AML-193 (cell line): ENCODE measurements at regions not wholly inside any gene's neighbourhood (a gene's known extent, or its start where the extent isn't known, plus 50 kb on each side); places are given as distances from the start of the nearest gene placed in this dataset.
"Not testable (repeated sequence)": the region's sequence is repeated elsewhere in the genome, so short reads cannot be mapped to it uniquely, and the experiment has no call there.

Experiments
- DNase-seq, 2 experiments: peaks; one replicate each; lab custom pipeline; 2025; lab: John Stamatoyannopoulos, UW

DNA sequence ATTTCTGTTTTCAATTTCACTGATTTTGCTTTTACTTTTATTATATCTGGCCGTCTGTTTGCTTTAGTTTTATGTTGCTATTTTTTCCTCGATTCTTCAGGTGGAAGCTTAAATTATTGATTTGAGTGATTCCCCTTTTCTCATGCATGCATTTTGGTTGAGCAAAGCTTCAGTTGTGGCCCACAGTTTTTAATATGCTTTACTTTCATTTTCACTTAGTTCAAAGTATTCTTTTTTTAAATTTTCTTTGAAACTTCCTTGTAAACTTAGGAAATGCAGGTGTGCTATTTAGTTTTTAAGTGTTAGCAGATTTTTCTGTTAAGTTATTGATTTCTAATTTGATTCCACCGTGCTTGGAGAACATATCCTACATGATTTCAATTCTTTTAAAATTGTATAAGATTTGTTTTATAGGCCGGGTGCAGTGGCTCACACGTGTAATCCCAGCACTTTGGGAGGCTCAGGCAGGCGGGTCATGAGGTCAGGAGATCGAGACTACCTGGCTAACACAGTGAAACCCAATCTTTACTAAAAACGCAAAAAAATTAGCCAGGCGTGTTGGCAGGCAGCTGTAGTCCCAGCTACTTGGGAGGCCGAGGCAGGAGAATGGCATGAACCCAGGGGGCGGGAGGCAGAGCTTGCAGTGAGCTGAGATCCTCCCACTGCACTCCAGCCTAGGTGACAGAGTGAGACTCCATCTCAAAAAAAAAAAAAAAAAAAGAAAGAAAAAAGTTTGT lies 531.2 kb downstream of the KIF2B start:
- DNase-seq, result no peak

DNA sequence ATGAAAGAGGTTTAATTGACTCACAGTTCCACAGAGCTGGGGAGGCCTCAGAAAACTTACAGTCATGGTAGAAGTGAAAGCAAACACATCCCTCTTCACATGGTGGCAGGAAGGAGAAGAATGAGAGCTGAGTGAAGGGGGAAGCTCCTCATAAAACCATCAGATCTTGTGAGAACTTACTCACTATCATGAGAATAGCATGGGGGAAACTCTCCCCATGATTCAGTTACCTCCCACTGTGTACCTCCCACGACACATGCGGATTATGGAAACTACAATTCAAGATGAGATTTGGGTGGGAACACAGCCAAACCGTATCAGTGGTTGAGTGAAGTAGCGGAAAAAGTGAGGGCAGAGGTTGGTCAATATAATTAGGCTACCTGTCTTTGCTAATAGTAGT lies 538.3 kb downstream of the KIF2B start:
- DNase-seq, result not testable (repeated sequence)

DNA sequence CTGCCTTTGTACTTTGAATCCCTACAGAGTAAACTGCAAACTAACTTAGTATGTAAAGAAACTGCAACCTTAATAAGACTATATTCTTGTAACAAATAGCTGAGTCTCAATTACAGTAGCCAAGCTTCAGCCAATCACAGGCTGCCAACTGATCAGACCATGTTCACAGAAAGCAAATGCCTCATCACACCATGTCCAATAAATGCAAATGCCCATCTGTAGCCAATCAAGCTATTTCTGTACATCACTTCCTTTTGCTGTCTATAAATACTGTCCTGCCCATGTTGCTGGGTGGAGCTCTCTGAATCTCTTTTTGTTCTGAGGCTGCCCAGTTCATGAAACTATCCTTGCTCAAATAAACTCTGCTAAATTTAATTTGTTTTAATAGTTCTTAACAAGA lies 531.7 kb upstream of the TOM1L1 start:
- DNase-seq, result no peak

DNA sequence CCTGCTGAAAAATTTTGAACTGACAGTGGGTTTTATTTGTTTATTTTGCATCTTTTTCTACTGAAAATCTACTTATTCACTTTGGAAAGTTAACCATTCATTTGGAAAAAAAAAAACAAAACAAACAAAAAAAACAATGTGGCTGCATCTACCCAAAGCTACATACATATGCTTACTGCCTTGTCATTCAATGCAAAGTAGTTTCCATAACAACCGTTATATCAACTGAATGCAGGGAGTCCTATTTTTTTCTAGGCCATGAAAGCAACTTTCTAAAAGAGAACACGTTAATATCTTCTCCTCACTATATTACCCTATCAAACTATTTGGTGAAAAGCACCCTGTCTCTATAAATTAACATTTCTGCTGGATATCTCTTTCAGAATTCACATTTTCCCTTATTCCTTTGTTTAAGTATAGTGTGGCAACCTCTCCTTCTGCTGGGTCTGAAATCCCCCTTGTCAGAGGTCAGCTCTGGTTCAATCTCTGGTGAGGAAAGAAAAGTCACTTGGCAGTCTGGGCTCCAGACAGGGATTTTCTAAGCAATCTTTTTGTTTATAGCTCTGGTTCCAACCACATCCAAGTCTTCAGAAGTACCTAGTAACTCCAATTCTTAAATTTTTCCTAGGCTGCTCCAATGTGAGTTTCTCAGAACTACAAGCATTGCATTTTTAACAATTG lies 528.4 kb upstream of the TOM1L1 start:
- DNase-seq, result no peak

DNA sequence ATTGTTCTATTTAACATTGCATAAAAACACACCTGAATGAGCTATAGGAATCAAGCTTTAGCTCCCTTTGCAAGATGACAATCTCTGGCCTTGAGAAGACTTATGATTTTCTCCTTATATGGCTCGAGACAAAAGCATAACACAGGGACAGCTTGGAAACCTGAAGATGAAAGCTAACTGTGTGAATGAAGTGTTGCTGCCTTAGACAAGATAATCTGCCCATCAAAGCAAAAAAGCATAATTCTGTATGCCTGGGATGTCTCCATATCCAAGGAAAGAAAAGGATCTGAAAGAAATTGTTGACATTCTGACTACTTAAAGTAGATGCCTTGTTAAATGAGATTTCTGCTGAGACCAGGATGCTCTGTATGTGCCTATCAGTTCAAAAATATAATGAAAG lies 526.7 kb upstream of the TOM1L1 start:
- no peak for DNase-seq

DNA sequence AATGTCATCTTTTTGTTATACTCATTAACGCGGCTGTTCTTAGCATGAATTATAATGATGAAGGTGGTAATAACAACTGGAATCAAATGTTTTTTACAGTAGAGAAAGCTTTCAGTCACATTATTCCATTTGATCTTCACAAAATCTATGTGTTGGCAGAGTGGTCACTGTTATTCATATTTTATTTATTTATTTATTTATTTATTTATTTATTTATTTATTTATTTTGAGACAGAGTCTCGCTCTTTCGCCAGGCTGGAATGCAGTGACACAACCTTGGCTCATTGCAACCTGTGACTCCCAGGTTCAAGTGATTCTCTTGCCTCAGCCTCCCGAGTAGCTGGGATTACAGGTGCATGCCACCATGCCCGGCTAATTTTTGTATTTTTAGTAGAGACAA lies 524.2 kb upstream of the TOM1L1 start:
- not testable (repeated sequence) for DNase-seq

DNA sequence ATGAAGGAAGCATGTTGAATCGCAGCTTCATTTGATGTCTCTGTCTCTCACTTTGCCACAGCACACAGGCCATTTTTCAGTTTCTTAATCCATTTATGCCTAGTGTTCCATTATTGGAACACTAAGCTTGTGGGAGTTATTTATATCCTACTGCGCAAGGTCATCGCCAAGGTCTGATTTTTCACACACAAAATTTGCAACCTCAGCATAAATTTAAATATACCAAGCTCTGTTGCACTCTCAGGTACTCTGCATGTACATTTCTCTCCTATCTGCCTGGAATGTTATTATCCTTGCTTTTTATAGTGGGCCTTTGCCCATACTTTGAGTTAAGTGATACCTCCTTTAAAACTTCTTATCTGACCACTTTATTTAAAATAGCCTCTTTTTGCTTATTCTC lies 519.2 kb upstream of the TOM1L1 start:
- no peak for DNase-seq

DNA sequence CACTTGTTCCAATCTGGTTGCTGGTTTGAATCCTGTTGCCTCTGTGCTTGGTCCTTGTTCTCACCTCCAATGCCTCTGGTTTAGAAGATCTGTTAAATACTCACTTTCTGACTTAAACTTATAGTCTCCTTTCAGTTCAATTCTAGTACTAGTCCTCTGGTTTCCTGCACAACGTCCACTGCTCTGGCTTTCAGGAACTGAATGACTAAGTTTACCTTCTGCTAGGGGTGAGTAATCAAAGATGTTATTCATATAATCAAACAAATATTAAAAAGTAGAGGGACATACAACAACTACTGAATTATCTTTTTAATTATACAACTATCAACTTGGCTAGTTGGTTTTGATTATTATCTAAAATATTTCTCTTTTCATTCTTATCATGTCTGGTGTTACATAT lies 496.4 kb upstream of the TOM1L1 start:
- no peak for DNase-seq

DNA sequence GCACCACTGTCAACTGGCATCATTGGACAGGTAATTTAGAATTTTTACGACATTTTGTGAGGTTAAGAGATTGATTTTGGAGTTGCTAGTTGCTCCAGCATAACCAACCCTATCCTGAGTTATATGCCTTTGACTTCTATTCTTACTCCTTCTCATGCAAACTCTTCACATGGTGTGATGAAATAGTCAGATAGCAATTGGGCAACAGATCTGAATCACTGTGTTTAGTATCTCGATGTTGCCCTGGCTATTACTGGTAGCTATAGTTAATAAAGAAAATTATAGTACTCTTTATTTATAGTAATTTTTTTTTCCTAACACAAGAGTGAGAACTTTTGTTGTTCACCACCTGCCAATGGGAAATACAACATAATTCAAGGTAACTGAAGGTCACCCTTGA lies 494.8 kb upstream of the TOM1L1 start:
- no peak for DNase-seq

DNA sequence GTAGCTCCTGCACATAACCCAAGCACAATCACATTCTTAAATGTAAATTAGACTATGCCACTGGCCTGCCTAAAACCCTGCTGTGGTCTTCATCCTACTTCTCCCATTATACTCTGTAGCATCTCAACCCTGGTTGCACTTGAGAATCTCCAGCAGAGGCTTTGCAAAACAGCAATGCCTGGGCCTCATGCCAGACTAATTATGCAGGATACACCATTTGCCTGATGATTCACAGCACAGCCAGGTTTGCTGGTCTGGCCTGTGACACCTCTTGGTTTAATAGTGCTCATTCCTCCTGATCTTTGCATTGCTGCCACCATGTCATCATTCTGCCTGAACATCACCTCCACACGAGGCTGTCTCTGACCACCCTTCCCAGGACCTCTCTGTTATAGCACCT lies 491.9 kb upstream of the TOM1L1 start:
- no peak for DNase-seq

DNA sequence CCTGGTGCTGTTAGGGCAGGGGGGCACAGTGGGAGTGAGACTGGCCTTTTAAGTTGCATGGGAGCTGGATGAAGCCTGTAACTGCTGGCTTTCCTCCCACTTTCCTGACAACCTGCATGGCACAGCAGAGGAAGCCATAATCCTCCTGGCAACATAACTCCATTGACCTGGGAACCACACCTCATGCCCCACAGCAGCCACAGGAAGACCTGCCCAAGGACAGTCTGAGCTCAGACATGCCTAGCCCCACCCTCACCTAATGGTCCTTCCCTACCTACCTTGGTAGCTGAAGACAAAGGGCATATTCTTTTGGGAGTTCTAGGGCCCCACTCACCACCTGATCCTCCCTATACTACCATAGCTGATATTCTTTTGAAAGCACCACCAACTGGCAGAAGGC lies 482.2 kb upstream of the TOM1L1 start:
- DNase-seq, result no peak

DNA sequence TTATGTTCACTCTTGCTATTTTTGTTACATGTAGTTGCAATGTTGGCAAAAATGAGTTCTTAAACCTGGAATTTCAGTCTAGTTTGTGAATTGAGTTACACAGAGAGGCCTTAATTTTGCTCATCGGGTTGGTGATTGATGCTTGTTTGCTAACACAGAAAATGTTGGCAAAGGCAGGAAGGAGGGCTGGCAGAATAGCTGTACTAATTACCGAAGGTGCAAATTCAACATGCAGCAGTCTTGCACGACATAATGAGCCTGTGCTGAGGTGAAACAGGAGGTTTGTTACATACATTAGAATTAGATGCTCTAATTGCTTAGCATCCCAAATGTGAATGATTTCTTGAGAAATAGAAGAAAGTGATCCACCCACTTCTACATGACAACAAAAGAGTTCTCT lies 475.0 kb upstream of the TOM1L1 start:
- no peak for DNase-seq

DNA sequence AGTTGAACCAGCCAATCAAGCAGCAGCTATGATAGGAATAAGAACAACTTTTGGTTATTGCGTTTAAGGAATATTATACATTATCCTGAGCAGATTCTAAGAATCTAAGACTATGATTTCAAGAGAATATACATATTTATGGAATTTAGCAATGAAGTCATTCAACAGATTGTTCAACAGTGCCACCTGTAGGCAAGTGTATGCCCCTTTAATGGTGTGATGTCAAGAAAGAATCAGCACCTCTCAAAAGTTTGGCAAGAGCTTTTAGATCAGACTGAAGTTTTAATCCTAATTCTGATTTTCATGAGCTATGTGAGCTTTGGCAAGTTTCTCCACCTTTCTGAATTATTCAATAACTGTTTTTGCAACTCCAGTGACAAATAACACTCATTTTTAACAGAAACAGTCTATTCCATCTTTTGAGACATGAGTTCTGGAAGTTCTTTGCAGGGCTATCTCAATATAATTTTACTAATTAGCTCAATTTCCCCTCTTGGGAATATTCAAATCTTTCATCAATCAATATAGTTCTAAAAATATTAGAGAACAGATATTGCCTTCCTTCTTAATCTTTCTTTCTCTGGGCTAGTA lies 474.3 kb upstream of the TOM1L1 start:
- peak; percentile 13 to 16 for DNase-seq

DNA sequence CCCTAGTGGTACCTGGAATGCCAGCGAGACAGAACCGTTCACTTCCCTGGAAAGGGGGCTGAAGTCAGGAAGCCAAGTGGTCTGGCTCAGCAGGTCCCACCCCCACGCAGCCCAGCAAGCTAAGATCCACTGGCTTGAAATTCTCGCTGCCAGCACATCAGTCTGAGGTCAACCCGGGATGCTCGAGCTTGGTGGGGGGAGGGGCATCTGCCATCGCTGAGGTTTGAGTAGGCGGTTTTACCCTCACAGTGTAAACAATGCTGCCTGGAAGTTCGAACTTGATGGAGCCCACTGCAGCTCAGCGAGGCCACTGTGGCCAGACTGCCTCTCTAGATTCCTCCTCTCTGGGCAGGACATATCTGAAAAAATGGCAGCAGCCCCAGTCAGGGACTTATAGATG lies 464.7 kb upstream of the TOM1L1 start:
- DNase-seq, result no peak

DNA sequence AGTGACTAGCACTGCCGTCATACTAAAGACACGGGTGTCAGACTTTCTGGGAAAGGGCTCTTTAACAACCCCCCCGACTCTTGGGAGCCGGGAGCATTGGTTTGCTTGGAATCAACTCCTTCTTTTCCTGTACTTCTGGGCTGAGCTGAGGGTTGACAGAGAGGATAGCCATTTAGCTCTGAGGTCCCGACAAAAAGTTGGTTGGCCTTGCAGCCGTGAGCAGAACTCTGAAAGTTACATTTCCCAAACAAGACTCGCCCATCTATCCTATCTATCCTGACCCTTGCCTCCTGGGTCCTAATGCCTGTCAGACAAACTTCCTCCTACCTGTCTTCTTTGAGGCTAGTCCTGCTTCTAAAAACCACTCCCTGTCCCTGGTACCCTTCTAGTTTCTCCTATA lies 460.8 kb upstream of the TOM1L1 start:
- DNase-seq, result no peak

DNA sequence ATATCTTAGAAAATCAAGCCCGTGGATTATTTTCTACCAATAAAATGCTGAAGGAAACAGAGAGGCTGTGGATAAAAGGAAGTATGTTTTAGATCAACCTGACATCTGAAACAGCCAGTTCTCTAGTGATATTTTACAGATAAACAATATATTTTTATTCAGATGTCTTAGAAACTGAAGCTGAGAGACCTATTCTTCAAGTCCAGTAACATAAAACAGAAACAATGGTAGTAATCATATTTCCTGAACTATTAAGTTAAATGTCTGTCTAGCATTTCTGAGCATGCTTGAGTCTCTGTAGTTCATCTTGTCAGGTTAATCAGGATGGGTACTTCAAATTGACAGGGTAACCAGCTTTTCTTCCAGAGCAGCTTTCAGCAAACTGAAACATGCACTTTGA lies 449.6 kb upstream of the TOM1L1 start:
- no peak for DNase-seq

DNA sequence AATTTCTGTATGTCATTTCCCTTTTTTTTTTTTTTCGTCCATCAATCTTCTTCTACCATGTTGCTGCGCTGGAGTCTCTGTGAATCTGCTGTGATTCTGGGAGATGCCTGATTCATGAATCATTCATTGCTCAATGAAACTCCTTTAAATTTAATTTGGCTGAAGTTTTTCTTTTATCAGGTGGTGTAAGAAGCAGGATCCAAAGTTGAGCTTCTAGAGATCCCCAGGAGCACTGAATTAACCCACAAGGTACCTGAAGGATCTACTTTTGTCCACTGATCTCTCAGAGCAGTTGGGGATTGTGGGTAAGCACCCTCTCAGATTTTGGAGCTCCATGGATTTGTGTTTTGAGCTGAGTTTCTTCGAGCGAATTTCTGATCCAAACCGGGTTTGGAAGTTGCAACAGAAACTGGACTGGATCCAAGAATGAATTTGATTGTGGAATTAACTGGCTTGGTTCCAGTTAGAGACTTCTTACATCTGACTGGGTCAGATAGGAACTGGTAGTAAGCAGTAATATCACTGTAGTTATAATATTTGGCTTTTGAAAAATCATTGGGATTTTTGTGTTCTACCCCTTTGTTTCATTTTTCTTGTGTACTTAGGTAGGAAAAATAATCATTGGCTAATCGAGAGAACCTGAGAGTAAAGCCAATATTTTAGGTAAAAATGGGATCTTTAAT lies 447.8 kb upstream of the TOM1L1 start:
- DNase-seq, result no peak

DNA sequence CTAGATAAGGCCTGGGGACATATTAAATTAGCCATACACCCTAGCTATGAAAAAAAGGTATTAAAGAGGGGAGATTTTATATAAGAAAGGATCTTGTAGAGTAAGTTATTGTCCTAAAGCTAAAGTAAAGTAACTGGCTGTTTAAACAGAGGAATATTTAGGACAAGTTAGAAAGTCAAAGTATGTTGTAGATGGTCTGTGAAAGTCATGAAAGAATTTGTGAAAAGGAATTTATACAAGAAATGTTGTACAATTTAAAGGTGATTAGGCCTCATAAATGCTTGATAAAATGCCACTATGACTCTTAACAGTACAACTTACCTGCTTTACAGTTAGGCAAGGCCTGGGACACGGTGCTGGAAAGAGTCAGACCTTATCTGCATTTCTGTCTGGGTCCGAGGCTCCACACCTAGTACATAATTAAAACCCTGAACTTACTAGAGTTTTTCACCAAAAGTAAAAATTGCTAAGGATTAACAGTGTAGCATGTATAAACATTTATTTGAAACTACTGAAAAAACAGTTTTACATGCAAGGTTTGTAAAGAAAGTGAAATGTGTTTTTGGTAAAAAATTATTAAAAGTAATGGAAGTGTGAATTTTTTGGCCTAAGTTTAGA lies 445.3 kb upstream of the TOM1L1 start:
- no peak for DNase-seq

DNA sequence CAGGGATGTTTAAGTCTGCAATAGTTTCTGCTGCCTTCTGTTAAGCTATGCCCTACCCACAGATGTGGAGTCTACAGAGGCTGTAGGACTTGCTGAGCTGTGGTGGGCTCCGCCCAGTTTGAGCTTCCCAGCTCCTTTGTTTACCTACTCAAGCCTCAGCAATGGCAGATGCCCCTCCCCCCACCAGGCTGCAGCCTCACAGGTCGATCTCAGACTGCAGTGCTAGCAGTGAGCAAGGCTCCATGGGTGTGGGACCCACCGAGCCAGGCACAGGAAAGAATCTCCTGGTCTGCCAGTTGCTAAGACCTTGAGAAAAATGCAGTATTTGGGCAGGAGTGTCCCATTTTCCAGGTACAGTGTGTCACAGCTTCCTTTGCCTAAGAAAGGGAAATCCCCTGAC lies 435.2 kb upstream of the TOM1L1 start:
- not testable (repeated sequence) for DNase-seq

DNA sequence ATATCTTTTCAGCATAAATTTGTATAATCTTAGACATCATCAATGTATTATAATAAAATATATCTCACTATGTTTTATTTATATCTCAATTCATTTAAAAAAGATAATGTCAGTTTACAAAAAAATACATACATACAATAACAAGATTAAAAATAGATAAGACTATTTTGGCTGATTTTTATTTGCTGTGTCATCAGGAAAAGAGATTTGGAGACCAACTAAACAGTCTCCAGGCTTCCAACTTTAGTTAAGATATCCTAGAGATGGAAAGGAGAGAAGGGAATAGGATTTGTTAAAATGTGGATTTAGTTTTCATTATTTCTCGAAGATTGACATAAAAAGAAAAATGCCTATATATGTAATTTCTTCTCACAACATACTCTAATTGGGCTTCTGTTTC lies 433.8 kb upstream of the TOM1L1 start:
- DNase-seq, result no peak

DNA sequence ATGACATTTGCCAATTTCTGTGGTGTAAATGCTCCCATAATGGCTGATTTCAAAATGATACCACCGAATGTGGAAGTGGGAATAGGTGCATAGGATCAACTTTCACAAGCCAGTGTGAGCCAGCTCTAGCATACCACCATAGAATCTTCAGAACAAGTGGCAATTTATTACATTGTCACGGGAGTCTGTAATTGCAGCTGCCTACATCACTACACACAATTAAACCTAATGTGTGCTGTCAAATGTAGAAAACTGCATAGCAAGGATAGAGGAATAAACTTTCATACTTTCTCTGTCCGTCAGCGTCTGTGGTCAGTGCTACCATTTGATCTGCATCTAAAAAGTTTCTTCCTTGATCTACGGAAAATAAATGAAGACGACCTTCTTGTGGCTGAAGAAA lies 417.8 kb upstream of the TOM1L1 start:
- no peak for DNase-seq

DNA sequence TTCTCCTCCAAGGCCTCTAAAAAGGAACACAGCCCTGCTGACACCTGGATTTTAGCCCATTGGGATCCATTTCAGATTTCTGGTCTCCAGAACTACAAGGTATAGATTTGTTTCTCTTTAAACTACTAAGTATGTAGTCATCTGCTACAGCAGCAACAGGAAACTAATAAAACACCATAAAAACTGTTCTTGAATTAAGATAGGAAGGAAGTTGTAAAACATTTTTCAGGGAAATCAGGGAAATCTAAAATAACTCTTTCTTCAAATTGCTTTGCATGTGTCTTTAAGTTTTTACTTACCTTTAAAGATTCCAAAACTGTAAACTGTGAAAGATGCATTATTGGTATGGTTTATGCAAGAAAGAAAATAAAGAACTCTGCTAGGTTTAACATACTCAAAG lies 407.0 kb upstream of the TOM1L1 start:
- DNase-seq, result no peak
